OCI-LY1 (cell line): ENCODE measurements at regions not wholly inside any gene's neighbourhood (a gene's known extent, or its start where the extent isn't known, plus 50 kb on each side); places are given as distances from the start of the nearest gene placed in this dataset.

ENCODE experiments used
- H2AFZ ChIP-seq: fragments of 200-600 bp; sonication (generic), shearing (Covaris generic); 2 replicates; pipeline ENCODE4 v1.6.0; 2014; ENCODE audit warnings: antibody characterized with exemption, mild to moderate bottlenecking, low read length
- H3F3A ChIP-seq: fragments of 200-600 bp; sonication (generic), shearing (Covaris generic); 2 replicates; pipeline ENCODE4 v1.6.0; 2014; ENCODE audit warnings: mild to moderate bottlenecking, antibody characterized with exemption, low read length, moderate library complexity; ENCODE audit not compliant: insufficient read depth
- H3K27ac ChIP-seq: fragments of 200-600 bp; sonication (generic); 2 replicates; pipeline ENCODE4 v1.5.1; 2014; ENCODE audit warnings: low read length, mixed run types, mild to moderate bottlenecking, low read depth; ENCODE audit not compliant: poor library complexity, severe bottlenecking
- H3K27me3 ChIP-seq: fragments of 200-600 bp; sonication (generic); 2 replicates; pipeline ENCODE4 v1.6.0; 2014; ENCODE audit warnings: antibody characterized with exemption, mild to moderate bottlenecking, low read length, moderate library complexity; ENCODE audit not compliant: insufficient read depth
- H3K36me3 ChIP-seq: fragments of 200-600 bp; sonication (generic); 2 replicates; pipeline ENCODE4 v1.6.1; 2014; ENCODE audit warnings: mild to moderate bottlenecking, antibody characterized with exemption, low read length, moderate library complexity, mixed read lengths; ENCODE audit not compliant: insufficient read depth
- H3K4me1 ChIP-seq: fragments of 200-600 bp; sonication (generic); 2 replicates; pipeline ENCODE4 v1.5.1; 2014; ENCODE audit warnings: mild to moderate bottlenecking, low read length, moderate library complexity; ENCODE audit not compliant: insufficient read depth, severe bottlenecking
- H3K4me2 ChIP-seq: fragments of 200-600 bp; sonication (generic), shearing (Covaris generic); 2 replicates; pipeline ENCODE4 v1.6.1; 2014; ENCODE audit warnings: low read length
- H3K4me3 ChIP-seq: fragments of 200-600 bp; sonication (generic); 2 replicates; pipeline ENCODE4 v1.5.1; 2014; ENCODE audit warnings: low read length, low read depth, mild to moderate bottlenecking, mixed read lengths; ENCODE audit not compliant: poor library complexity, severe bottlenecking
- H3K79me2 ChIP-seq: fragments of 200-600 bp; shearing (Covaris generic); 2 replicates; pipeline ENCODE4 v1.6.1; 2016; ENCODE audit warnings: mixed run types, low read length, mixed read lengths; ENCODE audit not compliant: insufficient read depth
- H3K9ac ChIP-seq: fragments of 200-600 bp; sonication (generic), shearing (Covaris generic); 2 replicates; pipeline ENCODE4 v1.6.1; 2014; ENCODE audit warnings: mild to moderate bottlenecking, low read length, mixed read lengths
- H3K9me2 ChIP-seq: fragments of 200-600 bp; sonication (generic), shearing (Covaris generic); 2 replicates; pipeline ENCODE4 v1.6.1; 2014; ENCODE audit warnings: low read depth, mild to moderate bottlenecking, low read length, mixed read lengths
- H3K9me3 ChIP-seq: fragments of 200-600 bp; shearing (Covaris generic); 2 replicates; pipeline ENCODE4 v1.6.1; 2014; ENCODE audit warnings: low read length, mixed read lengths
- H4K20me1 ChIP-seq: fragments of 200-600 bp; sonication (generic), shearing (Covaris generic); 2 replicates; pipeline ENCODE4 v1.6.0; 2016; ENCODE audit warnings: mild to moderate bottlenecking, low read length; ENCODE audit not compliant: insufficient read depth
- CTCF ChIP-seq: fragments of 200-600 bp; sonication (generic), shearing (Covaris generic); IDR thresholded peaks from 2 replicates; pipeline ENCODE4 v1.5.1; 2017; ENCODE audit warnings: mild to moderate bottlenecking, antibody characterized with exemption, low read length, moderate library complexity, mixed read lengths
- EZH2 ChIP-seq: fragments of 200-600 bp; sonication (generic), shearing (Covaris generic); IDR thresholded peaks from 2 replicates; pipeline ENCODE4 v1.8.0; 2017; ENCODE audit warnings: borderline replicate concordance, mixed run types, mild to moderate bottlenecking, antibody characterized with exemption, low read length, moderate library complexity, mixed read lengths

GRCh38 chr5:114648940-114649339 lies 287.1 kb downstream of the KCNN2 start:
- no peaks in the 10 kb centered on the region for H3K9me2 ChIP-seq
- H4K20me1 ChIP-seq: no peaks in the 10 kb centered on the region
- no peaks in the 10 kb centered on the region for H3K36me3 ChIP-seq
- no peak overlapping the region for H3K9ac ChIP-seq
- no peak for TF ChIP-seq EZH2
- TF ChIP-seq CTCF: no peak
- H3K4me2 ChIP-seq: no peak overlapping the region
- H3K4me1 ChIP-seq: no peaks in the 10 kb centered on the region
- H3K9me3 ChIP-seq: no peaks in the 10 kb centered on the region
- no peaks in the 10 kb centered on the region for H3K79me2 ChIP-seq
- H3K4me3 ChIP-seq: no peak overlapping the region
- no peak overlapping the region for H2AFZ ChIP-seq
- H3F3A ChIP-seq: no peaks in the 10 kb centered on the region
- no peak overlapping the region for H3K27ac ChIP-seq
- H3K27me3 ChIP-seq: no peaks in the 10 kb centered on the region

DNA sequence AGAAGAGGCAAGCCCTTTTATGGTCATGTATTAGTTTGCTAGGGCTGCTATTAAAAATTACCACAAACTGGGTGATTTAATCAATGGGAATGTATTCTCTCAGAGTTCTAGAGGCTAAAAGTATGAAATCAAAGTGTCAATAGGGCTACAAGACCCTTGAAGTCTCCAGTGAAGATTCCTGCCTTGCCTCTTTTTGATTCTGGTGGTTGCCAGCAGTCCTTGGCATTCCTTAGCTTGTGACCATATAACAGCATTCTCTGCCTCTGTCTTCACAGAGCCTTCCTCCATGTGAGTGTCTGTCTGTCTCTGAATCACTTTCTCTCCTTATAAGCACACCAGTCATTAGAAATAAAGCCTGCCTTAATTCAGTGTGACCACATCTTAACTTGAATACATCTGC lies 282.7 kb downstream of the KCNN2 start:
- Histone ChIP-seq H3K4me1 (no peaks in the 10 kb centered on the region), H3K4me2 (no peak overlapping the region), H3K9ac (no peak overlapping the region), H3K27me3 (no peaks in the 10 kb centered on the region), H3K27ac (no peak overlapping the region), H3K9me2 (no peaks in the 10 kb centered on the region), H3K36me3 (no peaks in the 10 kb centered on the region), H3K4me3 (no peak overlapping the region), H2AFZ (no peak overlapping the region), H3F3A (no peaks in the 10 kb centered on the region), H4K20me1 (no peaks in the 10 kb centered on the region), H3K79me2 (no peaks in the 10 kb centered on the region), H3K9me3 (no peaks in the 10 kb centered on the region)
- TF ChIP-seq CTCF (no peak), EZH2 (no peak)

- H3K4me3 ChIP-seq: no peak overlapping the region
- no peaks in the 10 kb centered on the region for H3K79me2 ChIP-seq
- no peak for TF ChIP-seq CTCF
- TF ChIP-seq EZH2: no peak
- no peaks in the 10 kb centered on the region for H3K4me1 ChIP-seq
- no peak overlapping the region for H3K9ac ChIP-seq
- no peaks in the 10 kb centered on the region for H4K20me1 ChIP-seq
- H3K9me2 ChIP-seq: no peaks in the 10 kb centered on the region
- H3K9me3 ChIP-seq: no peaks in the 10 kb centered on the region
- H3F3A ChIP-seq: no peaks in the 10 kb centered on the region
- H3K27me3 ChIP-seq: no peaks in the 10 kb centered on the region
- H2AFZ ChIP-seq: no peak overlapping the region
- no peak overlapping the region for H3K27ac ChIP-seq
- H3K4me2 ChIP-seq: no peak overlapping the region
- H3K36me3 ChIP-seq: no peaks in the 10 kb centered on the region
Measured at GRCh38 chr5:114636271-114636670, 274.4 kb downstream of the KCNN2 start.
